H1 (cell line): ENCODE measurements at regions not wholly inside any gene's neighbourhood (a gene's known extent, or its start where the extent isn't known, plus 50 kb on each side); places are given as distances from the start of the nearest gene placed in this dataset.

Source experiments
- MAFK ChIP-seq: IDR thresholded peaks from 2 replicates; pipeline ENCODE4 v1.6.1; 2012; ENCODE audit warnings: low read depth, mild to moderate bottlenecking, improper control_type of control experiment, low read length
- TF ChIP-seq, protein P1 (sequence below): fragments of 300-600 bp; sonication (generic); IDR thresholded peaks from 2 replicates; pipeline ENCODE4 v1.7.1; 2012; ENCODE audit warnings: low read length, moderate library complexity, mild to moderate bottlenecking, inconsistent platforms; ENCODE audit not compliant: insufficient replicate concordance

DNA sequence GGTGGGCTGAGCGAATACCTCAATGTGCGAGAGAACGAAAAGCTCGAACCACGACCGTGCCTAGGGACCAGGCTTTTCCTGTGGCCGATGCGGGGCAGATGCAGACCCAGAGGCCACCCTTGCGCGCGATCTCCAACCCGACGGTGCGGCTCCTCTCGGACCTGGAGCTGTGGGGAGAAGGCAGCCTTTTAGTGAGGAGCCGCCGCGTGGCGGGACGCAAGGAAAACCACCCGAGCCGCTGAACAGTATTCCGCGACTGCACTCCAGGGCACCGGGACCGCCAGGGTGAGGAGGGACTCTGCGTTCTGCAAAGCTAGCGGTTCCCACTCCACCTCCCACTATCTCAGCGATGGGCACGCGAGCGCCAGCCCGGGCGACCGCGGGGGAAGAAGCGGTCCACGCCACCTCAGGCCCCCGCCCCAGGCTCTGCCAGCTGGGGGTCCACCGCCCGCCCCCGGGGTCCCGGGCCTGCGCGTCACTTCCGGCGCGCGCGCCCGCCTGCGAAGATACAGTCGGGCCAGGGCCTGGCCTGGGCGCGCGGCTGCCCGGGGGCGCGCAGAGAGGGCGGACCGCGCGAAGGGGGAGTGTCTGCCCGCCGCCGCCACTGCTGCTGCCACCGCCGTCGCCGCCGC, 66.5 kb upstream of the PRKACB start (continued):
- TF ChIP-seq MAFK = no peak
- TF ChIP-seq, protein P1, sequence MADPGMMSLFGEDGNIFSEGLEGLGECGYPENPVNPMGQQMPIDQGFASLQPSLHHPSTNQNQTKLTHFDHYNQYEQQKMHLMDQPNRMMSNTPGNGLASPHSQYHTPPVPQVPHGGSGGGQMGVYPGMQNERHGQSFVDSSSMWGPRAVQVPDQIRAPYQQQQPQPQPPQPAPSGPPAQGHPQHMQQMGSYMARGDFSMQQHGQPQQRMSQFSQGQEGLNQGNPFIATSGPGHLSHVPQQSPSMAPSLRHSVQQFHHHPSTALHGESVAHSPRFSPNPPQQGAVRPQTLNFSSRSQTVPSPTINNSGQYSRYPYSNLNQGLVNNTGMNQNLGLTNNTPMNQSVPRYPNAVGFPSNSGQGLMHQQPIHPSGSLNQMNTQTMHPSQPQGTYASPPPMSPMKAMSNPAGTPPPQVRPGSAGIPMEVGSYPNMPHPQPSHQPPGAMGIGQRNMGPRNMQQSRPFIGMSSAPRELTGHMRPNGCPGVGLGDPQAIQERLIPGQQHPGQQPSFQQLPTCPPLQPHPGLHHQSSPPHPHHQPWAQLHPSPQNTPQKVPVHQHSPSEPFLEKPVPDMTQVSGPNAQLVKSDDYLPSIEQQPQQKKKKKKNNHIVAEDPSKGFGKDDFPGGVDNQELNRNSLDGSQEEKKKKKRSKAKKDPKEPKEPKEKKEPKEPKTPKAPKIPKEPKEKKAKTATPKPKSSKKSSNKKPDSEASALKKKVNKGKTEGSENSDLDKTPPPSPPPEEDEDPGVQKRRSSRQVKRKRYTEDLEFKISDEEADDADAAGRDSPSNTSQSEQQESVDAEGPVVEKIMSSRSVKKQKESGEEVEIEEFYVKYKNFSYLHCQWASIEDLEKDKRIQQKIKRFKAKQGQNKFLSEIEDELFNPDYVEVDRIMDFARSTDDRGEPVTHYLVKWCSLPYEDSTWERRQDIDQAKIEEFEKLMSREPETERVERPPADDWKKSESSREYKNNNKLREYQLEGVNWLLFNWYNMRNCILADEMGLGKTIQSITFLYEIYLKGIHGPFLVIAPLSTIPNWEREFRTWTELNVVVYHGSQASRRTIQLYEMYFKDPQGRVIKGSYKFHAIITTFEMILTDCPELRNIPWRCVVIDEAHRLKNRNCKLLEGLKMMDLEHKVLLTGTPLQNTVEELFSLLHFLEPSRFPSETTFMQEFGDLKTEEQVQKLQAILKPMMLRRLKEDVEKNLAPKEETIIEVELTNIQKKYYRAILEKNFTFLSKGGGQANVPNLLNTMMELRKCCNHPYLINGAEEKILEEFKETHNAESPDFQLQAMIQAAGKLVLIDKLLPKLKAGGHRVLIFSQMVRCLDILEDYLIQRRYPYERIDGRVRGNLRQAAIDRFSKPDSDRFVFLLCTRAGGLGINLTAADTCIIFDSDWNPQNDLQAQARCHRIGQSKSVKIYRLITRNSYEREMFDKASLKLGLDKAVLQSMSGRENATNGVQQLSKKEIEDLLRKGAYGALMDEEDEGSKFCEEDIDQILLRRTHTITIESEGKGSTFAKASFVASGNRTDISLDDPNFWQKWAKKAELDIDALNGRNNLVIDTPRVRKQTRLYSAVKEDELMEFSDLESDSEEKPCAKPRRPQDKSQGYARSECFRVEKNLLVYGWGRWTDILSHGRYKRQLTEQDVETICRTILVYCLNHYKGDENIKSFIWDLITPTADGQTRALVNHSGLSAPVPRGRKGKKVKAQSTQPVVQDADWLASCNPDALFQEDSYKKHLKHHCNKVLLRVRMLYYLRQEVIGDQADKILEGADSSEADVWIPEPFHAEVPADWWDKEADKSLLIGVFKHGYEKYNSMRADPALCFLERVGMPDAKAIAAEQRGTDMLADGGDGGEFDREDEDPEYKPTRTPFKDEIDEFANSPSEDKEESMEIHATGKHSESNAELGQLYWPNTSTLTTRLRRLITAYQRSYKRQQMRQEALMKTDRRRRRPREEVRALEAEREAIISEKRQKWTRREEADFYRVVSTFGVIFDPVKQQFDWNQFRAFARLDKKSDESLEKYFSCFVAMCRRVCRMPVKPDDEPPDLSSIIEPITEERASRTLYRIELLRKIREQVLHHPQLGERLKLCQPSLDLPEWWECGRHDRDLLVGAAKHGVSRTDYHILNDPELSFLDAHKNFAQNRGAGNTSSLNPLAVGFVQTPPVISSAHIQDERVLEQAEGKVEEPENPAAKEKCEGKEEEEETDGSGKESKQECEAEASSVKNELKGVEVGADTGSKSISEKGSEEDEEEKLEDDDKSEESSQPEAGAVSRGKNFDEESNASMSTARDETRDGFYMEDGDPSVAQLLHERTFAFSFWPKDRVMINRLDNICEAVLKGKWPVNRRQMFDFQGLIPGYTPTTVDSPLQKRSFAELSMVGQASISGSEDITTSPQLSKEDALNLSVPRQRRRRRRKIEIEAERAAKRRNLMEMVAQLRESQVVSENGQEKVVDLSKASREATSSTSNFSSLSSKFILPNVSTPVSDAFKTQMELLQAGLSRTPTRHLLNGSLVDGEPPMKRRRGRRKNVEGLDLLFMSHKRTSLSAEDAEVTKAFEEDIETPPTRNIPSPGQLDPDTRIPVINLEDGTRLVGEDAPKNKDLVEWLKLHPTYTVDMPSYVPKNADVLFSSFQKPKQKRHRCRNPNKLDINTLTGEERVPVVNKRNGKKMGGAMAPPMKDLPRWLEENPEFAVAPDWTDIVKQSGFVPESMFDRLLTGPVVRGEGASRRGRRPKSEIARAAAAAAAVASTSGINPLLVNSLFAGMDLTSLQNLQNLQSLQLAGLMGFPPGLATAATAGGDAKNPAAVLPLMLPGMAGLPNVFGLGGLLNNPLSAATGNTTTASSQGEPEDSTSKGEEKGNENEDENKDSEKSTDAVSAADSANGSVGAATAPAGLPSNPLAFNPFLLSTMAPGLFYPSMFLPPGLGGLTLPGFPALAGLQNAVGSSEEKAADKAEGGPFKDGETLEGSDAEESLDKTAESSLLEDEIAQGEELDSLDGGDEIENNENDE = no peak
